ENCODE measurements at regions not wholly inside any gene's neighbourhood (a gene's known extent, or its start where the extent isn't known, plus 50 kb on each side); places are given as distances from the start of the nearest gene placed in this dataset.

DNA sequence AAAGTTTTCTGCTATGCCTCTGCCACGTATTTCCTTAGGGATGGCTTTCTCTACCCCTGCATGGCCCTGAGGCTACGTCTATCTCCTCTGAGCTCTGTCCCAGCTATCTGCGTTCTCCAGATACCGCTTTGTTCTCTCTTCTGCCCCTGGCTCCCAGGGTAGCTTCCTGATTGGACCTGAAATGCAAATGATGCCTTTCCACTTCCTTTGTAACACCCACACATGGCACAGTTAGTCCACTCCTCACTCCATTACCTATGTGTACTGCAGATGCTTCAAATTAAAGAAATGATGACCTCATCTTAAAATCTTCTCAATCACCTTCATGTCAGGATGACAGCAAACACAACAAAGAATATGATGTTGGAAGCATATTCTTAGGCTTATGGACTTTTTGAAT is 138.6 kb upstream of the POGK start:
- TF ChIP-seq CTCF (IDR thresholded peaks at IDR 0.05; ENCODE audit: low read depth, low read length, poor library complexity, severe bottlenecking), result no peak
- TF ChIP-seq EZH2phosphoT487 (IDR thresholded peaks at IDR 0.05; ENCODE audit: borderline replicate concordance, low read length), result no peak
